ENCODE measurements at regions not wholly inside any gene's neighbourhood (a gene's known extent, or its start where the extent isn't known, plus 50 kb on each side); places are given as distances from the start of the nearest gene placed in this dataset.

DNA sequence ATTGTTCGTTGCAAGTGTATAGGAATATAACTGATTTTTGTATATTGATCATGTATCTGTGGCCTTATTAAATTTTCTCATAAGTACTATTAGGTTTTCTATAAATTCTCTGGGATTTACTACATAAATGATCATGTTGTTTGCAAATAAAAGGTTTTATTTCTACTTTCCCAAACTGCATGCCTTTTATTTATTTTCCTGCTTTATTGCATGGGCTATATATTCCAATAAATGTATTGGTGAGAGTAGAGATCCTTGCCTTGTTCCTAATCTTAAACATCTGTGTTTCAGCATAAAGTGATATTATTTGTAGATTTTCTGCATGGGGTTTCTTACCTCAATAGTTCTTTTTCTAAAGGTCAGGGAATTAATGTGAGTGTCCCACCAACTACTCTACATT lies 107.0 kb upstream of the CD55 start:
- TF ChIP-seq, protein P1, sequence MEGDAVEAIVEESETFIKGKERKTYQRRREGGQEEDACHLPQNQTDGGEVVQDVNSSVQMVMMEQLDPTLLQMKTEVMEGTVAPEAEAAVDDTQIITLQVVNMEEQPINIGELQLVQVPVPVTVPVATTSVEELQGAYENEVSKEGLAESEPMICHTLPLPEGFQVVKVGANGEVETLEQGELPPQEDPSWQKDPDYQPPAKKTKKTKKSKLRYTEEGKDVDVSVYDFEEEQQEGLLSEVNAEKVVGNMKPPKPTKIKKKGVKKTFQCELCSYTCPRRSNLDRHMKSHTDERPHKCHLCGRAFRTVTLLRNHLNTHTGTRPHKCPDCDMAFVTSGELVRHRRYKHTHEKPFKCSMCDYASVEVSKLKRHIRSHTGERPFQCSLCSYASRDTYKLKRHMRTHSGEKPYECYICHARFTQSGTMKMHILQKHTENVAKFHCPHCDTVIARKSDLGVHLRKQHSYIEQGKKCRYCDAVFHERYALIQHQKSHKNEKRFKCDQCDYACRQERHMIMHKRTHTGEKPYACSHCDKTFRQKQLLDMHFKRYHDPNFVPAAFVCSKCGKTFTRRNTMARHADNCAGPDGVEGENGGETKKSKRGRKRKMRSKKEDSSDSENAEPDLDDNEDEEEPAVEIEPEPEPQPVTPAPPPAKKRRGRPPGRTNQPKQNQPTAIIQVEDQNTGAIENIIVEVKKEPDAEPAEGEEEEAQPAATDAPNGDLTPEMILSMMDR (conservative IDR thresholded peaks at IDR 0.05): no peak
- no peak for TF ChIP-seq ZFX (IDR thresholded peaks at IDR 0.05)
